SK-N-MC (cell line): ENCODE measurements at regions not wholly inside any gene's neighbourhood (a gene's known extent, or its start where the extent isn't known, plus 50 kb on each side); places are given as distances from the start of the nearest gene placed in this dataset.

Source experiments
- EZH2 ChIP-seq: fragments of 200-600 bp; sonication (generic); IDR thresholded peaks from one replicate; pipeline ENCODE4 v1.6.1; 2017; ENCODE audit warnings: antibody characterized with exemption
- POLR2AphosphoS5 ChIP-seq: IDR thresholded peaks from 2 replicates; pipeline ENCODE4 v1.6.1; 2012; ENCODE audit warnings: mild to moderate bottlenecking, low read depth, low read length, borderline replicate concordance

GRCh38 chr4:57278780-57279179 is 168.6 kb upstream of the IGFBP7 start:
- no peak for TF ChIP-seq EZH2
- no peak for TF ChIP-seq POLR2AphosphoS5
